ENCODE measurements at regions not wholly inside any gene's neighbourhood (a gene's known extent, or its start where the extent isn't known, plus 50 kb on each side); places are given as distances from the start of the nearest gene placed in this dataset.

- Histone ChIP-seq H3K4me3 (replicated peaks in 1 of 2; ENCODE audit: low read depth in 1 of 2, low read length in 2 of 2) (no peak overlapping the region), H2AFZ (ENCODE audit: low read depth, low read length, poor library complexity, severe bottlenecking) (no peak overlapping the region), H3K27ac (ENCODE audit: low read depth, low read length) (no peak overlapping the region), H3K9me3 (ENCODE audit: control insufficient read depth in 1 of 2, insufficient read depth in 1 of 2, low read depth in 1 of 2, low read length in 2 of 2) (no peaks in the 10 kb centered on the region), H3K79me2 (ENCODE audit: insufficient read depth, low read length) (no peaks in the 10 kb centered on the region), H3K9ac (ENCODE audit: low read length) (no peak overlapping the region), H3K9me2 (ENCODE audit: insufficient read depth) (no peaks in the 10 kb centered on the region), H3K36me3 (ENCODE audit: control insufficient read depth in 1 of 2, insufficient read depth in 2 of 2, low read length in 2 of 2) (no peaks in the 10 kb centered on the region), H3K27me3 (ENCODE audit: insufficient read depth, low read length) (no peaks in the 10 kb centered on the region), H3K4me1 (ENCODE audit: control insufficient read depth in 1 of 2, insufficient read depth in 2 of 2, low read length in 2 of 2) (no peaks in the 10 kb centered on the region), H3K4me2 (ENCODE audit: low read length) (no peak overlapping the region), H4K20me1 (ENCODE audit: insufficient read depth) (no peaks in the 10 kb centered on the region)
- ChIA-PET POLR2A (no interaction called here), RAD21 (ENCODE audit: low non-redundant PET in 1 of 2, low total read pairs in 2 of 2, uncharacterized antibody in 2 of 2, unreplicated experiment in 2 of 2) (no interaction called here), CTCF (no interaction called here)
- TF ChIP-seq EGR1 (IDR thresholded peaks at IDR 0.05; ENCODE audit: low read depth) (no peak), FOSL1 (IDR thresholded peaks at IDR 0.05; ENCODE audit: low read depth) (no peak), TCF7L2 (IDR thresholded peaks at IDR 0.05; ENCODE audit: borderline replicate concordance, extremely low read depth, insufficient read depth, insufficient read length) (no peak), CEBPB (IDR thresholded peaks at IDR 0.05; ENCODE audit: low read depth) (no peak), CTCF (IDR thresholded peaks at IDR 0.05 in 2 of 3, conservative IDR thresholded peaks at IDR 0.05 in 1 of 3; ENCODE audit: borderline replicate concordance in 1 of 3, insufficient read depth in 1 of 3, low read depth in 2 of 3, low read length in 2 of 3) (no peak), POLR2A (IDR thresholded peaks at IDR 0.05; ENCODE audit: borderline replicate concordance, extremely low read depth, insufficient read depth, insufficient read length) (no peak), SP1 (IDR thresholded peaks at IDR 0.05; ENCODE audit: low read depth) (no peak), REST (IDR thresholded peaks at IDR 0.05; ENCODE audit: low read depth) (no peak), JUND (IDR thresholded peaks at IDR 0.05) (no peak), YY1 (IDR thresholded peaks at IDR 0.05; ENCODE audit: extremely low read depth, insufficient replicate concordance, low read depth, low read length) (no peak), RAD21 (IDR thresholded peaks at IDR 0.05; ENCODE audit: low read depth) (no peak)
- ATAC-seq = no peak
- no peak for DNase-seq (ENCODE audit: low read depth, low spot score)
- intact Hi-C loops (cut with micrococcal nuclease) = no loop called here
- BruUV-seq (replicated peaks) = no TSS peak
These were observed 122.3 kb upstream of the DDX18 start for GRCh38 chr2:117692001-117692763.
